Liver (tissue), 3 donors: ENCODE measurements at regions not wholly inside any gene's neighbourhood (a gene's known extent, or its start where the extent isn't known, plus 50 kb on each side); places are given as distances from the start of the nearest gene placed in this dataset.

Experiments used
- ATF3 ChIP-seq: IDR thresholded peaks from 2 replicates; pipeline ENCODE4 v1.6.1; 2016; ENCODE audit warnings: antibody characterized with exemption
- EGR1 ChIP-seq, 2 donors: IDR thresholded peaks; 2 replicates each; pipeline ENCODE4 v1.6.1; 2016 to 2018; ENCODE audit warnings: antibody characterized with exemption in 2 of 2, low read depth in 2 of 2
- FOXA1 ChIP-seq: IDR thresholded peaks from 2 replicates; pipeline ENCODE4 v1.6.1; 2016; ENCODE audit warnings: antibody characterized with exemption
- RXRA ChIP-seq, 2 donors: IDR thresholded peaks; 2 replicates each; pipeline ENCODE4 v1.6.1; 2017 to 2018; ENCODE audit warnings: antibody characterized with exemption in 2 of 2, mild to moderate bottlenecking in 1 of 2
- SP1 ChIP-seq: IDR thresholded peaks from 2 replicates; pipeline ENCODE4 v1.6.1; 2018; ENCODE audit warnings: antibody characterized with exemption, mild to moderate bottlenecking
- TAF1 ChIP-seq: conservative IDR thresholded peaks from 2 replicates; pipeline ENCODE4 v1.6.1; 2016; ENCODE audit warnings: antibody characterized with exemption, mild to moderate bottlenecking
- YY1 ChIP-seq: IDR thresholded peaks from 2 replicates; pipeline ENCODE4 v1.6.1; 2016; ENCODE audit warnings: antibody characterized with exemption, mild to moderate bottlenecking
- TF ChIP-seq, protein P1 (sequence below): fragments of 150-350 bp; IDR thresholded peaks from 2 replicates; pipeline ENCODE4 v1.5.1; 2017; ENCODE audit warnings: improper control_type of control experiment, low read depth, low read length; ENCODE audit not compliant: missing input control
- TF ChIP-seq, protein P2 (sequence below): IDR thresholded peaks from 2 replicates; pipeline ENCODE4 v1.6.1; 2016; ENCODE audit warnings: antibody characterized with exemption, mild to moderate bottlenecking
- donor health status: healthy.
- donor health status: healthy.

GRCh38 chr4:178320003-178320402 is 877.8 kb upstream of the AGA start:
- TF ChIP-seq, protein P1, sequence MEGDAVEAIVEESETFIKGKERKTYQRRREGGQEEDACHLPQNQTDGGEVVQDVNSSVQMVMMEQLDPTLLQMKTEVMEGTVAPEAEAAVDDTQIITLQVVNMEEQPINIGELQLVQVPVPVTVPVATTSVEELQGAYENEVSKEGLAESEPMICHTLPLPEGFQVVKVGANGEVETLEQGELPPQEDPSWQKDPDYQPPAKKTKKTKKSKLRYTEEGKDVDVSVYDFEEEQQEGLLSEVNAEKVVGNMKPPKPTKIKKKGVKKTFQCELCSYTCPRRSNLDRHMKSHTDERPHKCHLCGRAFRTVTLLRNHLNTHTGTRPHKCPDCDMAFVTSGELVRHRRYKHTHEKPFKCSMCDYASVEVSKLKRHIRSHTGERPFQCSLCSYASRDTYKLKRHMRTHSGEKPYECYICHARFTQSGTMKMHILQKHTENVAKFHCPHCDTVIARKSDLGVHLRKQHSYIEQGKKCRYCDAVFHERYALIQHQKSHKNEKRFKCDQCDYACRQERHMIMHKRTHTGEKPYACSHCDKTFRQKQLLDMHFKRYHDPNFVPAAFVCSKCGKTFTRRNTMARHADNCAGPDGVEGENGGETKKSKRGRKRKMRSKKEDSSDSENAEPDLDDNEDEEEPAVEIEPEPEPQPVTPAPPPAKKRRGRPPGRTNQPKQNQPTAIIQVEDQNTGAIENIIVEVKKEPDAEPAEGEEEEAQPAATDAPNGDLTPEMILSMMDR, result no peak
- TF ChIP-seq, protein P2, sequence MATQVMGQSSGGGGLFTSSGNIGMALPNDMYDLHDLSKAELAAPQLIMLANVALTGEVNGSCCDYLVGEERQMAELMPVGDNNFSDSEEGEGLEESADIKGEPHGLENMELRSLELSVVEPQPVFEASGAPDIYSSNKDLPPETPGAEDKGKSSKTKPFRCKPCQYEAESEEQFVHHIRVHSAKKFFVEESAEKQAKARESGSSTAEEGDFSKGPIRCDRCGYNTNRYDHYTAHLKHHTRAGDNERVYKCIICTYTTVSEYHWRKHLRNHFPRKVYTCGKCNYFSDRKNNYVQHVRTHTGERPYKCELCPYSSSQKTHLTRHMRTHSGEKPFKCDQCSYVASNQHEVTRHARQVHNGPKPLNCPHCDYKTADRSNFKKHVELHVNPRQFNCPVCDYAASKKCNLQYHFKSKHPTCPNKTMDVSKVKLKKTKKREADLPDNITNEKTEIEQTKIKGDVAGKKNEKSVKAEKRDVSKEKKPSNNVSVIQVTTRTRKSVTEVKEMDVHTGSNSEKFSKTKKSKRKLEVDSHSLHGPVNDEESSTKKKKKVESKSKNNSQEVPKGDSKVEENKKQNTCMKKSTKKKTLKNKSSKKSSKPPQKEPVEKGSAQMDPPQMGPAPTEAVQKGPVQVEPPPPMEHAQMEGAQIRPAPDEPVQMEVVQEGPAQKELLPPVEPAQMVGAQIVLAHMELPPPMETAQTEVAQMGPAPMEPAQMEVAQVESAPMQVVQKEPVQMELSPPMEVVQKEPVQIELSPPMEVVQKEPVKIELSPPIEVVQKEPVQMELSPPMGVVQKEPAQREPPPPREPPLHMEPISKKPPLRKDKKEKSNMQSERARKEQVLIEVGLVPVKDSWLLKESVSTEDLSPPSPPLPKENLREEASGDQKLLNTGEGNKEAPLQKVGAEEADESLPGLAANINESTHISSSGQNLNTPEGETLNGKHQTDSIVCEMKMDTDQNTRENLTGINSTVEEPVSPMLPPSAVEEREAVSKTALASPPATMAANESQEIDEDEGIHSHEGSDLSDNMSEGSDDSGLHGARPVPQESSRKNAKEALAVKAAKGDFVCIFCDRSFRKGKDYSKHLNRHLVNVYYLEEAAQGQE, result no peak
- no peak for TF ChIP-seq YY1
- TF ChIP-seq SP1, result no peak
- TF ChIP-seq RXRA (IDR thresholded peaks at IDR 0.05), result no peak
- no peak for TF ChIP-seq FOXA1
- TF ChIP-seq EGR1 (IDR thresholded peaks at IDR 0.05; ENCODE audit: low read depth in 2 of 2), result no peak
- no peak for TF ChIP-seq ATF3
- no peak for TF ChIP-seq TAF1
